Astrocyte of the spinal cord (primary cell): ENCODE measurements at regions not wholly inside any gene's neighbourhood (a gene's known extent, or its start where the extent isn't known, plus 50 kb on each side); places are given as distances from the start of the nearest gene placed in this dataset.

Source experiments
- DNase-seq: peaks from one replicate; pipeline ENCODE4 v3.0.0; 2011; ENCODE audit warnings: low read depth, low spot score
- H3K4me3 ChIP-seq: 2 replicates; pipeline ENCODE4 v1.5.1; 2011; ENCODE audit warnings: low read depth, mild to moderate bottlenecking, low read length, moderate library complexity
- in situ Hi-C: cut with HindIII; loops from 2 replicates; pipeline ENCODE4 v1.10.0; 2017; ENCODE audit warnings: low sequenced_read_pairs
- TF ChIP-seq, protein P1 (sequence below): IDR thresholded peaks from 2 replicates; pipeline ENCODE4 v1.5.1; 2012; ENCODE audit warnings: low read depth, mild to moderate bottlenecking, low read length, inconsistent platforms

DNA sequence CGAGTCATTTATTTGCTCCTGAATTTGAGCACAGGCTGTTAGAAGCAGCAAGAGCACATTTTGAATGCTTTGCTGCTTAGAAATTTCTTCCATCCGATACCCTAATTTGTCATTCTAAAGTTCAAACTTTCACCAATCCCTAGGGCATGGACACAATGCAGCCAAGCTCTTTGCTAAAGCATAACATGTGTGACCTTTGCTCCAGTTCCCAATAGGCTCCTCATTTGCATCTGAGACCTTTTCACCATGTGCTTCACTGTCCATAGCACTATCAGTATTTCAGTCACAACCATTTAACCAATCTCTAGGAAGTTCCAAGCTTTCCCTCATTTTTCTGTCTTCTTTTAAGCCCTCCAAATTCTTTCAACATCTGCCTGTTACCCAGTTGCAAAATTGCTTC, 1333.1 kb downstream of the SI start:
- in situ Hi-C loops = no loop called here
- TF ChIP-seq, protein P1, sequence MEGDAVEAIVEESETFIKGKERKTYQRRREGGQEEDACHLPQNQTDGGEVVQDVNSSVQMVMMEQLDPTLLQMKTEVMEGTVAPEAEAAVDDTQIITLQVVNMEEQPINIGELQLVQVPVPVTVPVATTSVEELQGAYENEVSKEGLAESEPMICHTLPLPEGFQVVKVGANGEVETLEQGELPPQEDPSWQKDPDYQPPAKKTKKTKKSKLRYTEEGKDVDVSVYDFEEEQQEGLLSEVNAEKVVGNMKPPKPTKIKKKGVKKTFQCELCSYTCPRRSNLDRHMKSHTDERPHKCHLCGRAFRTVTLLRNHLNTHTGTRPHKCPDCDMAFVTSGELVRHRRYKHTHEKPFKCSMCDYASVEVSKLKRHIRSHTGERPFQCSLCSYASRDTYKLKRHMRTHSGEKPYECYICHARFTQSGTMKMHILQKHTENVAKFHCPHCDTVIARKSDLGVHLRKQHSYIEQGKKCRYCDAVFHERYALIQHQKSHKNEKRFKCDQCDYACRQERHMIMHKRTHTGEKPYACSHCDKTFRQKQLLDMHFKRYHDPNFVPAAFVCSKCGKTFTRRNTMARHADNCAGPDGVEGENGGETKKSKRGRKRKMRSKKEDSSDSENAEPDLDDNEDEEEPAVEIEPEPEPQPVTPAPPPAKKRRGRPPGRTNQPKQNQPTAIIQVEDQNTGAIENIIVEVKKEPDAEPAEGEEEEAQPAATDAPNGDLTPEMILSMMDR = no peak

DNA sequence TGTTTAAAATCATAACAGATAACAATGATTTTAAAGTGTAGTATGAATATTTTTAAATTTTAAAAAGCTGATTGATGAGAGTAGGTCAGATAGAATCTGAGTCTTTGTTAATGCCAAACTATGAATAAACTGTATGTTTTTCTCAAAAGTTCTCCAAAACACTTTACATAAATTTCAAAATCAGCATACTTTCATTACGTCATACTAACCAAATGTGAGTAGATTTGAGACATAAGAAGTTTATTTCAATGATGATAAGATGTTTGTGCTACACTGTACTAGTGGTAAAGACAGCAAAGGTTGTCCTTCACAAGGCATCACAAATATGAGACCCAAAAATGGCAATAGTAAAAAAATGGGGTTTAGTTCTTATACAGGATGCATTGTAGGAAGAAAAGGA, 1342.9 kb downstream of the SI start:
- no peak overlapping the region for H3K4me3 ChIP-seq
- in situ Hi-C loops = no loop called here
- TF ChIP-seq, protein P1 = no peak
- no peak for DNase-seq

More for the DNA sequence above, 1333.1 kb downstream of the SI start:
- H3K4me3 ChIP-seq = no peak overlapping the region
- DNase-seq = no peak

DNA sequence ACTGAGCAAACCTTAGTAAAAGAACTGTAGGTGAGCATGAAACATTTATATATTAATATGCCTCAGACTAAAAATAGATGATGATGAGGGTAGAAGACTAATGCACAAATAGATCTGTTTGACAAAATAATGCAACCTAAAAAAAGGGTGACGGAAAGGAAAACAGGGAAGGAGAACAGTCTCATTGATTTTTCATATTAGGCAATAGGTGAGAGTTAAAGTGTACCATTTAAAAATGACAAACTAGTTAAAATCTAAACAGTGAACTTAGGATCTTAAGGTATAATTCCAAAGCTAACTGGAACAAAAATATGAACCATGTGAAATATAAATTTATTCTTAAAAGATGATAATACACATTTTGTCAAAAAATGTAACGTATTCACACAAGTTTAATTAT, 1347.6 kb downstream of the SI start:
- H3K4me3 ChIP-seq = no peak overlapping the region
- TF ChIP-seq, protein P1 = no peak
- no peak for DNase-seq
- in situ Hi-C loops = no loop called here

DNA sequence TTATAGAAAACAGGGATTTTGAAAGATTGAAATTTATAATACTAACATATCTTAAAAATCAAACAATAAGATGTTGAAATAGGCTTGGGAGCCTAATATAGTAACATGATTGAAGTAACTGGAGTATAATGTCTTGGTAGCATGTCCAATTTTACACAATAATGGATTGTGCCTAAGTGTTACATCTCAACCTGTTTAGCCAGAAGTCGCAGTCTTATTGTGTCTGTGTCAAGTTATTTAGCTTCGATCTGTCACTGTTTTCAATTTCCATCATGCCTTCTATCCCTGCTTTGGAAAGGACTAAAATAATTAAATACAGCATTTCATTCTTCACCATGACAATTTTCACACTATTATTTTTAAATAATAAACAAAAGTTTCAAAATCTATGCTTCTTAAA, 1352.2 kb downstream of the SI start:
- H3K4me3 ChIP-seq = no peak overlapping the region
- TF ChIP-seq, protein P1 = no peak
- DNase-seq = no peak
- in situ Hi-C loops = no loop called here

DNA sequence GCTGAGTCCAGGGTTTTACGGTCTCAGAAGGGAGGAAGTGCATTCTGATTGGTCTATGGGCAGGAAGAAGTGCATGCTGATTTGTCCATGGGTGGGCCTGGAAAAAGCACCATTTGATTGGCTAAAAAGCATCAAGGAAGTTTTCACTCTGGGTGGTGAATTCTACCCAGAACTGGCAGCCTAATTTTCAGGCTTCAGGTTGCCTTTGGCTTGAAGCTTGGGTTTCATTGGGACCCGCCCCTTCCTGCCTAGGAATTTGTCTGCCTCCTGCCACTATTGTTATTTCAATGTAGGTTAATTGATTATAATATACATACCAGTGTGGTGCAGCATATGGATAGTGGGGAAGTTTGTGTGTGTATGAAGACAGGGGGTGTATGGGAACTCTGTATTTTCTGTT, 1355.9 kb downstream of the SI start:
- TF ChIP-seq, protein P1 = no peak
- no peak overlapping the region for H3K4me3 ChIP-seq
- in situ Hi-C loops = no loop called here
- DNase-seq = no peak

DNA sequence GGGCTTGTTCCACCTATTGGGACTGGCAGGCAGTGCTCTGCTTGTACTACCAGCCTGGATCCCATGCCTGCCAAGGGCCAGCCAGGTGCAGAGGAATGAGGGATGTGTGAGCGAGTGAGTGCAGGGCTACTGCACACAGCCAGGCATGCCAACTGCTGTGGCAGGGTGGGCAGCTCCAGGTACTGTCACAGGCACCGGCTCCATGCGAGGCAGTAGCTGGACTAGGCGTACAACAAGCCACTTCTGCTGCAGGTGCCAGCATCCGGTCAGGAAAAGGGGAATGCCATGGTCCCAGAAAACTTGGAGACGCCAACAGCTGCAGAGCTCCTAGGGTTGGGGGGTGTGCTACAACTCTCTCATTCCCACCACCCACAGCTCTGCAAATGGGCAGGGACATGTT, 1356.7 kb downstream of the SI start:
- H3K4me3 ChIP-seq = no peak overlapping the region
- in situ Hi-C loops = no loop called here
- TF ChIP-seq, protein P1 = no peak
- DNase-seq = no peak

DNA sequence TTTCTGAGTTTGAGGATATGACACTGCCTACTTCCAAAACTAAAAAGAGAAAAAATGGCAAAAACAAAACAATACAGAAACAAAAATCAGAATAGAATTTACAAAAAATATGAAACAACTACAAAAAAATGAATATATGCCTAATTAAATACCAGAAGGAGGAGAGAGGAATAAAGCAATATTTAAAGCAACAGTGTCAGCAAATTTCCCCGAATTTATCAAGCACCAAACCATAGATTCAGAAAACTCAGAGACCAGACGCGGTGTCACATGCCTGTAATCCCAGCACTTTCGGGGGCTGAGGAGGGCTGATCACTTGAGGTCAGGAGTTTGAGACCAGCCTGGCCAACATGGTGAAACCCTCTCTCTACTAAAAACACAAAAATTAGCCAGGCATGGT, 1360.9 kb downstream of the SI start:
- in situ Hi-C loops = no loop called here
- H3K4me3 ChIP-seq = no peak overlapping the region
- no peak for DNase-seq
- TF ChIP-seq, protein P1 = no peak
